ENCODE measurements at regions not wholly inside any gene's neighbourhood (a gene's known extent, or its start where the extent isn't known, plus 50 kb on each side); places are given as distances from the start of the nearest gene placed in this dataset.

DNA sequence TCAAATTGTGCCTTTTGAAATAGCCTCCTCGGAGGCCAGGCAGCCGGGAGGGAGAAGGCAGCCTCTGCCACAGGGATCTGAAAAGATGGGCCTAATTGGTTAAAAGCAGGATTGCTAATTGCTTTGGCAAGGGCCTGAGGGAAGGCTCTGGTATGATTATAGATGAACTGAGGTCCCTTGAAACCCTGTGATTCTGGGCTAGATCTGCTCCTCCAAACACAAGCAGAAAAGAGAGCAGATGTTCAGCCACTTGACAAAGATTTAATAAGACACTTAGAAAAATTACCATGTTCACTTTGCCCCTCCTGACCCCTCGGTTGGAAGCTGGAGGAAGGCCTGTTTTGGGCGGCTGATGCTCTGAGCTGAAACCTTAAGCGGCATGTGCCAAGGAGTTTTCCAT lies 209.5 kb upstream of the MPHOSPH6 start:
- intact Hi-C loops (cut with micrococcal nuclease), result no loop called here
- no peaks in the 10 kb centered on the region for H3K4me1 ChIP-seq
- TF ChIP-seq, protein P1, sequence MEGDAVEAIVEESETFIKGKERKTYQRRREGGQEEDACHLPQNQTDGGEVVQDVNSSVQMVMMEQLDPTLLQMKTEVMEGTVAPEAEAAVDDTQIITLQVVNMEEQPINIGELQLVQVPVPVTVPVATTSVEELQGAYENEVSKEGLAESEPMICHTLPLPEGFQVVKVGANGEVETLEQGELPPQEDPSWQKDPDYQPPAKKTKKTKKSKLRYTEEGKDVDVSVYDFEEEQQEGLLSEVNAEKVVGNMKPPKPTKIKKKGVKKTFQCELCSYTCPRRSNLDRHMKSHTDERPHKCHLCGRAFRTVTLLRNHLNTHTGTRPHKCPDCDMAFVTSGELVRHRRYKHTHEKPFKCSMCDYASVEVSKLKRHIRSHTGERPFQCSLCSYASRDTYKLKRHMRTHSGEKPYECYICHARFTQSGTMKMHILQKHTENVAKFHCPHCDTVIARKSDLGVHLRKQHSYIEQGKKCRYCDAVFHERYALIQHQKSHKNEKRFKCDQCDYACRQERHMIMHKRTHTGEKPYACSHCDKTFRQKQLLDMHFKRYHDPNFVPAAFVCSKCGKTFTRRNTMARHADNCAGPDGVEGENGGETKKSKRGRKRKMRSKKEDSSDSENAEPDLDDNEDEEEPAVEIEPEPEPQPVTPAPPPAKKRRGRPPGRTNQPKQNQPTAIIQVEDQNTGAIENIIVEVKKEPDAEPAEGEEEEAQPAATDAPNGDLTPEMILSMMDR (IDR thresholded peaks at IDR 0.05; ENCODE audit: borderline replicate concordance), result no peak

DNA sequence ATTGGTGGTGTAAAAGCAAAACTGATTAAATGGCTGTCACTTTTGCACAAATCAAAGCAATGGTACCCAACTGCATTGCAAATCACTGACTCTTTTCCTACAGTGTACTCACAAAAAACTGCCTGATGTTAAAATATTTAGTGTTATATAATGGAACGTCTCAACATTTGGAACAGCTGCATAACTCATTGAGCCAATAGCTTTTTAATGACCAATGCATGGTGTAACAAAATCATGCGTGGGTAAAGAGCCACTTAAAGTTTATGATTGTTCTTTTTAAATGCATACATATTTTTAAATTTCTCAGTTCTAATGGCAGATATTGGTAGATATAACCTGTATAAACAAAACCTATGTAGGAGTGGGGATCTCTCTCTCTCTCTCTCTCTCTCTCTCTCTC lies 204.0 kb upstream of the MPHOSPH6 start:
- no peaks in the 10 kb centered on the region for H3K9me3 ChIP-seq (replicated peaks)
- peaks cover 9% of the 10 kb centered on the region for H3K27me3 ChIP-seq (ENCODE audit: low read depth)
- no peak for DNase-seq
- intact Hi-C loops (cut with micrococcal nuclease), result no loop called here
- no peaks in the 10 kb centered on the region for H3K4me1 ChIP-seq
- no peak overlapping the region for H3K27ac ChIP-seq (replicated peaks)
- no peaks in the 10 kb centered on the region for H3K36me3 ChIP-seq
- TF ChIP-seq, protein P1 (IDR thresholded peaks at IDR 0.05; ENCODE audit: borderline replicate concordance), result no peak
- no peak overlapping the region for H3K4me3 ChIP-seq

More for the DNA sequence above, 209.5 kb upstream of the MPHOSPH6 start:
- no peak for DNase-seq
- H3K9me3 ChIP-seq (replicated peaks), result peaks cover 6% of the 10 kb centered on the region
- H3K27ac ChIP-seq (replicated peaks), result no peak overlapping the region
- H3K4me3 ChIP-seq, result no peak overlapping the region
- H3K36me3 ChIP-seq, result no peaks in the 10 kb centered on the region
- peaks cover 14% of the 10 kb centered on the region for H3K27me3 ChIP-seq (ENCODE audit: low read depth)

DNA sequence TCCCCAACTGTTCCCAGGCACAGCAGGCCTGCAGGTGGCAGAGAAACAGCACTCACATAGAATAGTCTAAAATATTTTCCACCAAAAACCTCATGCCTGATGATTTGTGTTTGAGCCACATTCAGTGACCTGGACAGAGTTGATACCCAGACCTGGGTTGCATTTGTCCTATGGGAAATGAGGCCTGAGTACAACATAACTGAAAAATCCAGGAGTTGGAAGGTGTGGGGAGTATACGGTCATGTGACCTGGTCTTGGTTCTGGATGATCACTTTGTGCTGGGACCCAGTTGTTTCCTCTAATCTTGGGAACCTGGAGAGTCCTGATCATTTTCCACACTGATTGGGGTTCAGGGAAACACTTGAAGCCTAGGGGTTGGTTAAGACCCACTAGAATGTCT lies 200.3 kb upstream of the MPHOSPH6 start:
- no peaks in the 10 kb centered on the region for H3K36me3 ChIP-seq
- H3K27ac ChIP-seq (replicated peaks), result no peak overlapping the region
- TF ChIP-seq, protein P1 (IDR thresholded peaks at IDR 0.05; ENCODE audit: borderline replicate concordance), result no peak
- intact Hi-C loops (cut with micrococcal nuclease), result no loop called here
- DNase-seq, result no peak
- H3K4me3 ChIP-seq, result no peak overlapping the region
- H3K9me3 ChIP-seq (replicated peaks), result no peaks in the 10 kb centered on the region
- peaks cover 7% of the 10 kb centered on the region for H3K27me3 ChIP-seq (ENCODE audit: low read depth)
- H3K4me1 ChIP-seq, result no peaks in the 10 kb centered on the region

DNA sequence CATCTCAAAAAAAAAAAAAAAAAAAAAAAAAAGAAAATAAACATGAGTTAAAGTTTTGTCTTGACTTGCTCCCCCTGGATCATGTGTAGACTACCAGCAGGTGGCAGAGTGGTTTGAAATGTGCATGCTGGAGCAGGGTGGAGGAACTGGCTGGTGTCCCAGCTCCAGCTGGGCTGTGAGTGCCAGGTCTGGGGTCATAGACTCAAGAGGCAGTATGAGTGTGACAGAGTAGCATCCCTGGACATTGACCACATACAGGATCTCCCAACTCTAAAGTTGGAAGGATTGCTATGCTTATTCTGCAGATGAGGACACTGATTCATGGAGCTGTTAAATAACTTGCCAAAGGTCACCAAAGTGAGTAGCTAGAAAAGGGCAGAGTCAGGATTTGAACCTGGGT lies 198.0 kb upstream of the MPHOSPH6 start:
- intact Hi-C loops (cut with micrococcal nuclease), result no loop called here
- Histone ChIP-seq H3K36me3 (no peaks in the 10 kb centered on the region), H3K27ac (replicated peaks) (no peak overlapping the region), H3K4me1 (no peaks in the 10 kb centered on the region), H3K9me3 (replicated peaks) (no peaks in the 10 kb centered on the region), H3K4me3 (no peak overlapping the region), H3K27me3 (ENCODE audit: low read depth) (no peaks in the 10 kb centered on the region)
- TF ChIP-seq, protein P1 (IDR thresholded peaks at IDR 0.05; ENCODE audit: borderline replicate concordance), result peak; percentile 60
- peak; percentile 50 for DNase-seq

DNA sequence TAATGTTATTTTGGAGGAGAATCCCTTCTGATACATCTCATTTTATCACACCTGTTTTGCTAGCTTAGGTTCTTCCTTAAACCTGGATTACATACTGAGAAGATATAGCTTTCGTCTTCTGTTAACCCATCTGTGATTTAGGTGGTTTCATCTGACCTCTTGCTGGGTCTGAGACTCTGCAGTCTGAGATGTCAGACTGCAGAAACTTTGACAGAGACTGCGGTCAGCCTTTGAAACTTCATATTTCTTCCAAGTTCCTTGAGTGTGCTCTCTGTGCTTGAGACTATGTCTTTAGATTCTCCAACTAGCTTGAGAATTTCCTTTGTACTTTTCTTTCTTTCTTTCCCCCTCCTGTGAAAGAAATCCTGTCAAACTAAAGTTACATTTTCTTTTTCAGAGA lies 196.4 kb upstream of the MPHOSPH6 start:
- Histone ChIP-seq H3K9me3 (replicated peaks) (no peaks in the 10 kb centered on the region), H3K4me1 (no peaks in the 10 kb centered on the region), H3K4me3 (no peak overlapping the region), H3K36me3 (no peaks in the 10 kb centered on the region), H3K27me3 (ENCODE audit: low read depth) (peaks cover 7% of the 10 kb centered on the region), H3K27ac (replicated peaks) (no peak overlapping the region)
- TF ChIP-seq, protein P1 (IDR thresholded peaks at IDR 0.05; ENCODE audit: borderline replicate concordance), result no peak
- no peak for DNase-seq
- intact Hi-C loops (cut with micrococcal nuclease), result no loop called here

DNA sequence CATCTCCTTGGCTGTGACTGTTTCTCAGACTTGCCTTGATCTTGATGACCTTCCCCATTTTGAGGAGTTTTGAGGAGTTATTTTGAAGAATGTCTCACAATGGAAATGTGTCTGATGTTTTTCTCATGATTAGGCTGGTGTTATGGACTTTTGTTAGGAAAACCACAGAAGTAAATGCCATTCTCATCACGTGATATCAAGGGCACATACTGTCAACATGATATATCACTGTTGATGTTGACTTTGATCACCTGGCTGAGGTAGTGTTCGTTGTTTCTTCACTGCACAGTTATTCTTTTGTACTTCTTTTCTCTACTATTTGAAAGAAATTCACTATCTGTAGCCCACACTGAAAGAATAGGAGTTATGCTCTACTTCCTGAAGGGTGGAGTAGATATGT lies 194.7 kb upstream of the MPHOSPH6 start:
- Histone ChIP-seq H3K27me3 (ENCODE audit: low read depth) (peaks cover 7% of the 10 kb centered on the region), H3K36me3 (no peaks in the 10 kb centered on the region), H3K9me3 (replicated peaks) (no peaks in the 10 kb centered on the region), H3K4me3 (no peak overlapping the region), H3K4me1 (peaks cover 8% of the 10 kb centered on the region), H3K27ac (replicated peaks) (no peak overlapping the region)
- TF ChIP-seq, protein P1 (IDR thresholded peaks at IDR 0.05; ENCODE audit: borderline replicate concordance), result no peak
- no peak for DNase-seq
- intact Hi-C loops (cut with micrococcal nuclease), result no loop called here

Data from left ventricle myocardium inferior (tissue), 1 donor.